ENCODE measurements at regions not wholly inside any gene's neighbourhood (a gene's known extent, or its start where the extent isn't known, plus 50 kb on each side); places are given as distances from the start of the nearest gene placed in this dataset.

- H3K36me3 ChIP-seq (ENCODE audit: control insufficient read depth in 2 of 4, insufficient read depth in 4 of 4, low read length in 3 of 4) = no peaks in the 10 kb centered on the region
- peaks cover 0 to 6% of the 10 kb centered on the region in 2 experiments; a peak in 1 of 4 replicates for H3K9me3 ChIP-seq (ENCODE audit: insufficient read depth in 2 of 2, low read depth in 1 of 2, low read length in 1 of 2)
- ChIA-PET POLR2A (ENCODE audit: partially characterized antibody) (no interaction called here), CTCF (ENCODE audit: partially characterized antibody) (interaction anchor here (1.1 to 3.2 kb wide), 14 partner anchors 11 to 442 kb away, joined by 3 to 10 read pairs (median 5); no protein-coding TSS in a partner anchor)
- H3K4me2 ChIP-seq (ENCODE audit: insufficient read depth in 1 of 2, low read depth in 2 of 2, low read length in 2 of 2) = no peak overlapping the region
- no peak for TF ChIP-seq EGR1 (IDR thresholded peaks at IDR 0.05; ENCODE audit: borderline replicate concordance, low read depth, low read length)
- peak; percentile 89; the same call in 1 of the 2 replicates for TF ChIP-seq KDM1A (IDR thresholded peaks at IDR 0.05; ENCODE audit: borderline replicate concordance, low read length)
- TF ChIP-seq CHD2 (IDR thresholded peaks at IDR 0.05; ENCODE audit: low read length) = no peak
- TF ChIP-seq SIX5 (IDR thresholded peaks at IDR 0.05; ENCODE audit: low read depth, low read length) = no peak
- TF ChIP-seq HDAC2 (IDR thresholded peaks at IDR 0.05; ENCODE audit: borderline replicate concordance in 1 of 2, low read depth in 2 of 2, low read length in 2 of 2) = peak in 1 of 2 experiments; percentile 57; a peak in 1 of 4 replicates
- TF ChIP-seq RAD21 (IDR thresholded peaks at IDR 0.05 in 1 of 2, conservative IDR thresholded peaks at IDR 0.05 in 1 of 2; ENCODE audit: low read depth in 2 of 2, low read length in 2 of 2) = peak; percentile 42 to 53; a peak in 3 of 4 replicates
- no peak for TF ChIP-seq BACH1 (IDR thresholded peaks at IDR 0.05; ENCODE audit: low read length)
- peak in 1 of 3 experiments; percentile 51; a peak in 1 of 4 replicates for TF ChIP-seq CTCF (IDR thresholded peaks at IDR 0.05; ENCODE audit: control extremely low read depth in 1 of 3, insufficient read depth in 1 of 3, low read depth in 1 of 3, low read length in 3 of 3)
- H3K4ac ChIP-seq (replicated peaks; ENCODE audit: insufficient read length, low read depth, low read length) = no peak overlapping the region
- no peak overlapping the region for H2AFZ ChIP-seq (ENCODE audit: low read length)
- H3K23me2 ChIP-seq (ENCODE audit: low read depth, low read length) = no peaks in the 10 kb centered on the region
- no peak overlapping the region for H2AK5ac ChIP-seq (ENCODE audit: low read depth, low read length)
- no peak overlapping the region for H2BK5ac ChIP-seq (ENCODE audit: low read depth, low read length)
- H2BK15ac ChIP-seq (ENCODE audit: low read length) = no peak overlapping the region
- FAIRE-seq = no peak
- H3K27me3 ChIP-seq (replicated peaks in 1 of 4; ENCODE audit: control insufficient read depth in 3 of 4, extremely low read depth in 1 of 4, insufficient read depth in 3 of 4, low read length in 3 of 4) = peaks cover 0 to 3% (median 0%) of the 10 kb centered on the region in 4 experiments; a peak in 1 of 7 replicates
- H3K4me1 ChIP-seq (replicated peaks in 1 of 4; ENCODE audit: control insufficient read depth in 3 of 4, insufficient read depth in 4 of 4, low read length in 3 of 4) = no peaks in the 10 kb centered on the region
- H3K9ac ChIP-seq (replicated peaks in 1 of 4; ENCODE audit: extremely low read depth in 1 of 4, low read depth in 3 of 4, low read length in 3 of 4) = no peak overlapping the region
- 80% methylated on average over 3 of the region's 3 CpGs; no CpG with 5 or more reads in 1 of the 2 experiments for WGBS, 2 experiments (ENCODE audit: extremely low coverage in 1 of 2, insufficient coverage in 1 of 2, insufficient read length in 1 of 2, insufficient replicate concordance in 2 of 2, low coverage in 1 of 2, low lambda C conversion rate in 2 of 2, missing lambda C conversion rate in 1 of 2)
- no peak overlapping the region for H2BK12ac ChIP-seq (ENCODE audit: low read depth, low read length)
- no peaks in the 10 kb centered on the region for H3K79me2 ChIP-seq (ENCODE audit: control insufficient read depth in 1 of 2, insufficient read depth in 2 of 2, low read length in 2 of 2)
- H4K8ac ChIP-seq (ENCODE audit: extremely low read depth, insufficient read depth, low read length) = no peak overlapping the region
- no peak overlapping the region for H2BK20ac ChIP-seq (ENCODE audit: low read length)
- no peak overlapping the region for H3K56ac ChIP-seq (replicated peaks; ENCODE audit: insufficient read length, low read depth, low read length)
- no peak overlapping the region for H4K5ac ChIP-seq (ENCODE audit: insufficient read length, low read depth, low read length)
- no peak overlapping the region for H3K18ac ChIP-seq (ENCODE audit: extremely low read depth, low read length)
- H4K20me1 ChIP-seq (replicated peaks in 1 of 2; ENCODE audit: control insufficient read depth in 1 of 2, insufficient read depth in 2 of 2, low read length in 2 of 2) = no peaks in the 10 kb centered on the region
- no peaks in the 10 kb centered on the region for H3K79me1 ChIP-seq (ENCODE audit: low read depth, low read length)
- H3K4me3 ChIP-seq (ENCODE audit: extremely low read depth in 1 of 4, insufficient read depth in 2 of 4, low read depth in 3 of 4, low read length in 4 of 4) = no peak overlapping the region
- H2BK120ac ChIP-seq (replicated peaks; ENCODE audit: low read depth, low read length) = no peak overlapping the region
- no peak overlapping the region for H3K27ac ChIP-seq (ENCODE audit: low read depth, low read length)
- no peak overlapping the region for H3K14ac ChIP-seq (ENCODE audit: insufficient read length)
- no peak for DNase-seq (ENCODE audit: low read depth in 1 of 2, low spot score in 2 of 2)
- no peak overlapping the region for H3K23ac ChIP-seq (ENCODE audit: insufficient read length)
- H4K91ac ChIP-seq (replicated peaks; ENCODE audit: insufficient read length, low read length) = no peak overlapping the region
Measured at GRCh38 chr2:65974067-65974723, 460.7 kb upstream of the MEIS1 start.
